Tibial nerve (tissue), 3 donors: ENCODE measurements at regions not wholly inside any gene's neighbourhood (a gene's known extent, or its start where the extent isn't known, plus 50 kb on each side); places are given as distances from the start of the nearest gene placed in this dataset.

Source experiments
- CTCF ChIP-seq, 5 experiments: fragments of 200-600 bp in 3 of 5; fragments of 450-650 bp in 2 of 5; sonication (generic) in 3 of 5; IDR thresholded peaks; one replicate each; pipeline ENCODE4 v1.5.1; 2016 to 2019; ENCODE audit warnings: antibody characterized with exemption in 5 of 5, mild to moderate bottlenecking in 3 of 5, moderate library complexity in 2 of 5
- POLR2A ChIP-seq, 2 donors: fragments of 450-650 bp; IDR thresholded peaks; one replicate each; pipeline ENCODE4 v1.6.1; 2017; ENCODE audit warnings: antibody characterized with exemption in 2 of 2, mild to moderate bottlenecking in 2 of 2, moderate library complexity in 2 of 2

- TF ChIP-seq POLR2A (IDR thresholded peaks at IDR 0.05), result no peak
- no peak for TF ChIP-seq CTCF (IDR thresholded peaks at IDR 0.05)
Measured at GRCh38 chr7:45343746-45344145, 186.2 kb downstream of the RAMP3 start.
